ENCODE measurements at regions not wholly inside any gene's neighbourhood (a gene's known extent, or its start where the extent isn't known, plus 50 kb on each side); places are given as distances from the start of the nearest gene placed in this dataset.

GRCh38 chr2:216791303-216791702, 68.6 kb downstream of the TNP1 start:
- no peaks in the 10 kb centered on the region for H3K4me1 ChIP-seq (ENCODE audit: control insufficient read depth, low read length)
- no peaks in the 10 kb centered on the region for H3K9me2 ChIP-seq (replicated peaks; ENCODE audit: control insufficient read depth, low read length)
- no peaks in the 10 kb centered on the region for H3K36me3 ChIP-seq (ENCODE audit: control insufficient read depth, low read length)
- no peak overlapping the region for H3K4me2 ChIP-seq (ENCODE audit: low read length)
- H3K27me3 ChIP-seq (ENCODE audit: control insufficient read depth, low read length), result no peaks in the 10 kb centered on the region
- H3K9me3 ChIP-seq (ENCODE audit: control insufficient read depth, insufficient read depth, low read length), result no peaks in the 10 kb centered on the region
- H3K27ac ChIP-seq (ENCODE audit: low read depth, low read length), result no peak overlapping the region
- no peak overlapping the region for H3K4me3 ChIP-seq (ENCODE audit: low read length)
- no peaks in the 10 kb centered on the region for H3K79me2 ChIP-seq (ENCODE audit: control insufficient read depth, low read length)
- no peaks in the 10 kb centered on the region for H3F3A ChIP-seq (ENCODE audit: control insufficient read depth, insufficient read depth)
- TF ChIP-seq CTCF (IDR thresholded peaks at IDR 0.05; ENCODE audit: low read depth, low read length, poor library complexity, severe bottlenecking) (no peak), EZH2phosphoT487 (IDR thresholded peaks at IDR 0.05; ENCODE audit: borderline replicate concordance, low read length) (no peak)
- H4K20me1 ChIP-seq (ENCODE audit: control insufficient read depth, insufficient read depth, low read depth, low read length), result no peaks in the 10 kb centered on the region

- H3K9me2 ChIP-seq (replicated peaks; ENCODE audit: control insufficient read depth, low read length), result no peaks in the 10 kb centered on the region
- no peaks in the 10 kb centered on the region for H3F3A ChIP-seq (ENCODE audit: control insufficient read depth, insufficient read depth)
- no peaks in the 10 kb centered on the region for H3K4me1 ChIP-seq (ENCODE audit: control insufficient read depth, low read length)
- H3K4me3 ChIP-seq (ENCODE audit: low read length), result no peak overlapping the region
- no peak overlapping the region for H3K27ac ChIP-seq (ENCODE audit: low read depth, low read length)
- TF ChIP-seq CTCF (IDR thresholded peaks at IDR 0.05; ENCODE audit: low read depth, low read length, poor library complexity, severe bottlenecking) (no peak), EZH2phosphoT487 (IDR thresholded peaks at IDR 0.05; ENCODE audit: borderline replicate concordance, low read length) (no peak)
- H3K4me2 ChIP-seq (ENCODE audit: low read length), result no peak overlapping the region
- no peaks in the 10 kb centered on the region for H3K36me3 ChIP-seq (ENCODE audit: control insufficient read depth, low read length)
- no peaks in the 10 kb centered on the region for H4K20me1 ChIP-seq (ENCODE audit: control insufficient read depth, insufficient read depth, low read depth, low read length)
- no peaks in the 10 kb centered on the region for H3K27me3 ChIP-seq (ENCODE audit: control insufficient read depth, low read length)
- no peaks in the 10 kb centered on the region for H3K79me2 ChIP-seq (ENCODE audit: control insufficient read depth, low read length)
- H3K9me3 ChIP-seq (ENCODE audit: control insufficient read depth, insufficient read depth, low read length), result no peaks in the 10 kb centered on the region
These were observed 70.8 kb downstream of the TNP1 start for GRCh38 chr2:216789081-216789480.

GRCh38 chr2:216787851-216788540, 71.9 kb downstream of the TNP1 start:
- no peaks in the 10 kb centered on the region for H3K9me3 ChIP-seq (ENCODE audit: control insufficient read depth, insufficient read depth, low read length)
- H3K4me2 ChIP-seq (ENCODE audit: low read length), result no peak overlapping the region
- H4K20me1 ChIP-seq (ENCODE audit: control insufficient read depth, insufficient read depth, low read depth, low read length), result no peaks in the 10 kb centered on the region
- H3F3A ChIP-seq (ENCODE audit: control insufficient read depth, insufficient read depth), result no peaks in the 10 kb centered on the region
- no peaks in the 10 kb centered on the region for H3K36me3 ChIP-seq (ENCODE audit: control insufficient read depth, low read length)
- no peak for TF ChIP-seq EZH2phosphoT487 (IDR thresholded peaks at IDR 0.05; ENCODE audit: borderline replicate concordance, low read length)
- no peak for TF ChIP-seq CTCF (IDR thresholded peaks at IDR 0.05; ENCODE audit: low read depth, low read length, poor library complexity, severe bottlenecking)
- no peak overlapping the region for H3K27ac ChIP-seq (ENCODE audit: low read depth, low read length)
- H3K4me3 ChIP-seq (ENCODE audit: low read length), result no peak overlapping the region
- no peaks in the 10 kb centered on the region for H3K27me3 ChIP-seq (ENCODE audit: control insufficient read depth, low read length)
- H3K4me1 ChIP-seq (ENCODE audit: control insufficient read depth, low read length), result no peaks in the 10 kb centered on the region
- H3K9me2 ChIP-seq (replicated peaks; ENCODE audit: control insufficient read depth, low read length), result no peaks in the 10 kb centered on the region
- H3K79me2 ChIP-seq (ENCODE audit: control insufficient read depth, low read length), result no peaks in the 10 kb centered on the region
